ENCODE measurements at regions not wholly inside any gene's neighbourhood (a gene's known extent, or its start where the extent isn't known, plus 50 kb on each side); places are given as distances from the start of the nearest gene placed in this dataset.

DNA sequence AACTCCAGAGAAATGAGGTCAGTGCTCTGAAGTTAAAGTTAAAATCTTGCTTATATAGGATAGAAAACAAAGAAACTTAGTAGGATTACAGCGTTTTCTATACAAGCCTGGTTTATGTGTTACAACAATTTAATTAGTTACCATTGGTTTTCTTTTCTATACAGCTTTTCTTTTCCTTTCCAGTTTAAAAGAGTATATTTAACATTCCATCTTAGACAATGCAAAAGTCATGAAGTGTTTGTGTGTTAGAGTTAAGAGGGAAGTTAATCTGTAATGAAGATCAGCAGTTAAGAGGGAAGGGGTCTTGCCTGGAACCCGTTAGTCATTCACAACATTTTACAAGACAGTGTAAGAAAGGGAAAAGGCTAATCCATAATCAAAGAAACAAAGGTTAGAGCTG lies 338.3 kb downstream of the OTUD1 start:
- TF ChIP-seq, protein P1, sequence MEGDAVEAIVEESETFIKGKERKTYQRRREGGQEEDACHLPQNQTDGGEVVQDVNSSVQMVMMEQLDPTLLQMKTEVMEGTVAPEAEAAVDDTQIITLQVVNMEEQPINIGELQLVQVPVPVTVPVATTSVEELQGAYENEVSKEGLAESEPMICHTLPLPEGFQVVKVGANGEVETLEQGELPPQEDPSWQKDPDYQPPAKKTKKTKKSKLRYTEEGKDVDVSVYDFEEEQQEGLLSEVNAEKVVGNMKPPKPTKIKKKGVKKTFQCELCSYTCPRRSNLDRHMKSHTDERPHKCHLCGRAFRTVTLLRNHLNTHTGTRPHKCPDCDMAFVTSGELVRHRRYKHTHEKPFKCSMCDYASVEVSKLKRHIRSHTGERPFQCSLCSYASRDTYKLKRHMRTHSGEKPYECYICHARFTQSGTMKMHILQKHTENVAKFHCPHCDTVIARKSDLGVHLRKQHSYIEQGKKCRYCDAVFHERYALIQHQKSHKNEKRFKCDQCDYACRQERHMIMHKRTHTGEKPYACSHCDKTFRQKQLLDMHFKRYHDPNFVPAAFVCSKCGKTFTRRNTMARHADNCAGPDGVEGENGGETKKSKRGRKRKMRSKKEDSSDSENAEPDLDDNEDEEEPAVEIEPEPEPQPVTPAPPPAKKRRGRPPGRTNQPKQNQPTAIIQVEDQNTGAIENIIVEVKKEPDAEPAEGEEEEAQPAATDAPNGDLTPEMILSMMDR (IDR thresholded peaks at IDR 0.05 in 4 of 5, conservative IDR thresholded peaks at IDR 0.05 in 1 of 5) = no peak
- TF ChIP-seq POLR2A (IDR thresholded peaks at IDR 0.05) = no peak

Data from gastrocnemius medialis (tissue), 4 donors.